T1000 (cell line): ENCODE measurements at regions not wholly inside any gene's neighbourhood (a gene's known extent, or its start where the extent isn't known, plus 50 kb on each side); places are given as distances from the start of the nearest gene placed in this dataset.
"Not testable (repeated sequence)": the region's sequence is repeated elsewhere in the genome, so short reads cannot be mapped to it uniquely, and the experiment has no call there.

ENCODE experiments used
- DNase-seq: peaks from one replicate; lab custom pipeline; 2025; ENCODE audit warnings: mixed read lengths; lab: John Stamatoyannopoulos, UW

DNA sequence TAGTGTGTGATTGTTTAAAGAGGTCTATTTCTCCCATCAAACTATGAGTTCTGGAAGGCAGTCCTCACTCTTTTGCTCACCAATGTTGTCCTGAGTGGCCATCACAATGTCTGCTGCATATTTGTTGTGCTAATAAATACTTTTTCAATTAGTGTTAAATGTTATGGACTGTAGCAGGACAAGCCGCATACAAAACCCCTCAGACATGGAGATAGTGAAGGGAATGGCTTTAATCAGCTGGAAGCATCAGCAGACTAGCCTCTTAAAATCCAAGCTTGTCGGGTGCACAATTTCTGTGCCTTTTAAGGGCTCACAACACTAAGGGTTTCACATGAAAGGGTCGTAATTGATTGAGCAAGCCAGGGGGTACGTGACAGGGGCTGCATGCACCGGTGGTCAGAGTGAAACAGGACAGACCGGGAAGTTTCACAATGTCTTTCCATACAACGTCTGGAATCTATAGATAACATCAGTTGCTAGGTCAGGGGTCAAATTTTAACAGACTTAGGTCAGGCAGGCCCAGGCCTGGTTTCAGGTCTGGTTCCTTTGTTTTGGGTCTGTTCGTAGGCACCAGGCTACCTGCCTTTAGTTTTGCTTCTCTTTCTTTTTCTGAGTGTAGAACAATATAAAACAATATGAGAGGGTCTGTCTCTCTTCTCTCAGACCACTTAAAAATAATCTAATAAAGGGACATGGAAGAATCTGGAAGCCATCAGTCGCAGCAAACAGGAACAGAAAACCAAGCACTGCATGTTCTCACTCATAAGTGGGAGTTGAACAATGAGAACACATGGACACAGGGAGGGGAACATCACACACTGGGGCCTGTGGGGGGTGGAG lies 327.6 kb upstream of the HTR1E start:
- no peak for DNase-seq

DNA sequence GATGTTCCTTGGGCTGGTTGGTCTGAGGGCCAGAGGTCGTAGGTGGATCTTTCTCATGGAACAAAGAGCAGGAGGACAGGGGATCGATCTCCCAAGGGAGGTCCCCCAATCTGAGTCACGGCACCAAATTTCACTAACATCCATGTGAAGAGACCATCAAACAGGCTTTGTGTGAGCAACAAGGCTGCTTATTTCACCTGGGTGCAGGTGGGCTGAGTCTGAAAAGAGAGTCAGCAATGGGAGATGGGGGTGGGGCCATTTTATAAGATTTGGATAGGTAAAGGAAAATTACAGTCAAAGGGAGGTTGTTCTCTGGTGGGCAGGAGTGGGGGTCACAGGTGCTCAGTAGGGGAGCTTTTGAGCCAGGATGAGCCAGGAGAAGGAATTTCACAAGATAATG lies 334.0 kb upstream of the HTR1E start:
- DNase-seq, result not testable (repeated sequence)

DNA sequence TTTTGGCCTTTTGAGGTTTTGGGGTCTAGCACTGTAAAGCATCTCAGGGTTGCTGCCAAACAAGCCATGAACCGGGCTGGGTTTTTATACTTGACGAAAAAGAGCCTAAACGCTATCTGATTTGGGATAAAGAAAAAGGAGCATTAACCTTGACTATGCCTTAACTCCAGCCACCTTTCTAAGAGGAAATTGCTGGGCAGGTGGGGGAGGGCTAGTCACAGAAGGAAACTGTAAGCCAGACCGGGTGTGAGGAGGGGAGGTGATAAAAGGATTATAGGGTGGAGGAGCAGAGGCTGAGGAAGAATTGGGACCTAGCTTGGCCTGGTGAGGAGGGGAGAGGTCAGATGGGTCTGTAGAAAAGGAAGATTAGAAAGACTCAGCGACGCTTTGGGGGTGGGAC lies 335.2 kb upstream of the HTR1E start:
- DNase-seq, result not testable (repeated sequence)

DNA sequence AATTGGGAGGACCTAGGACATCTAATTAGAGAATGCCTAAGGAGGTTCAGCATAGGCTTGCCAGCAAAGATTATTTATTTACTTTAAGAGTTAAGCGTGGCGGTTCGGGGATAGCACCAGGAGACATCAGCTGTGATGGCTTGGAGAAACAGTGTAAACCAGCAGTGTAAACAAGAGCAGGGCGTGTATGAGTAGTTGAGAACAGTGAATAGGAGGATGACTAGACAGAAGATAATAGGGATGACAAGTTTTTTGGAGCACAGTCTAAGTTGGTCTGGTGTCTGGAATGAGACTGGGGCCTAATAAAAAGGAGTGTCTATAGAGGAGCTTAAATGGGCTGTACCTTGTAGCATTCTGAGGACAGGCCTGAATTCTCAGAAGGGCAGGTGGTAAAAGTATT lies 338.4 kb upstream of the HTR1E start:
- not testable (repeated sequence) for DNase-seq

DNA sequence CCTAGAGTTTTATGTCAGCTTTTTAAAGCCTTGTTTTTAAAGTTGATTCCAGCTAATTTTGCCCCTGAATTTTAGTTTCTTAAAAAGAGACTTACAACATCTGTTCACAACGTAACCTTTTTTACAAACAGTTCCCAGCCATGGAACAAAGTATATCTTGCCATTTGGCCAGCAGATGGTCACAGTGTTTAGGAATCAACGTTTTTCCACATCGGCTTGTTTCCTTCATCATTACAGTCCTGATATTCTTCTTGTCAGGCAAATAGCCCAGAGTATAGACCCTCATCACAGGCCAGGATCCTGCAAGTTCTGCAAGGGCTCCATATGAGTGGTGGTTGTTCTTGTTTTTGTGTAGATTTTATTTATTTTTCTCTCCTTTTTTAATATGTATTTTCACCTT lies 341.7 kb upstream of the HTR1E start:
- no peak for DNase-seq

DNA sequence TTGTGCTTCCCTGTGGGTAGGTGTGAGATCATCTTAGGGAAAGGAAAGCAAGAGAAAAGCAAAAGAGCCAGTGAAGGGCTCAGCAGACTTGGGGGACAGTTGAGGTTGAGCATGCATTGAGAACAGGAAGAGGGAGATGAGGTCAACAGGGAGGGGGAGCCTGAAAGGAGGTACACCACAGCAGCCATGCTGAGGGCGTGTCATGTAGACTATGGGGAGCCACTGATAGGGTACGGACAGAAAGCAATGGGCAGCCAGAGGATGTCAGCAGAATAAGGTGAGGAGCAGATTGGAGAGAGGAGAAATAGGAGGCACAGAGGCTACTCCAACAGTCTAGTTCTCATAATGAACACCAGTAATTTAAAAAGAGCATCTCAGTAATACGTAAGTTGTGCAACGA lies 351.1 kb upstream of the HTR1E start:
- no peak for DNase-seq

DNA sequence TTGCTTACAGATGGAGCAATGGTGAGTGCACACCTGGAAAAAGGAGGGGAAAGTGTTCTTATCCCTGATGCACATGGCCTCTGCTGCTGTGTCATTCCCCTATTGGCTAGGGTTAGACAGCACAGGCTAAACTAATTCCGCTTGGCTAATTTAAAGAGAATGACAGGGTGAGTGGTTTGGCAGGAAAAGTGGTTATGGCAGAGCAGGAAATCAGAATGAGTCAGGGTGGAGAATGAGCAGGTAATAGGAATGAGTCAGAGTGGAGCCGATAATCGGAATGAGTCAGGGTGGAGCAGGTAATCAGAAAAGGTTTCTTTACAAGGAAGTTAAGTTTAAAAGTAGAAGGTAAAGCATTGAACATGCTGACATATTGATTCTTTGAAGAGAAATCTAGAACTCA lies 355.5 kb upstream of the HTR1E start:
- no peak for DNase-seq

DNA sequence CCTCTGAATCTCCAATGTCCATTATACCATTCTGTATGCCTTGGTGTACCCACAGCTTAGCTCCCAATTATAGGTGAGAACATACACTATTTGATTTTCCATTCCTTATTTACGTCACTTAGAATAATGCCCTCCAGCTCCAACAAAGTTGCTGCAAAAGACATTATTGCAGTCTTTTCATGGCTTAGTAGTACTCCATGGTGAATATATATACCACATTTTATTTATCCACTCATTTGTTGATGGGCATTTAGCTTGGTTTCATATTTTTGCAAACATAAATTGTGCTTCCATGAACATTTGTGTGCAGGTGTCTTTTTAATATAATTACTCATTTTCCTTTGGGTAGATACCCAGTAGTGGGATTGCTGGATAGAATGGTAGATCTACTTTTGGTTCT lies 374.1 kb upstream of the HTR1E start:
- no peak for DNase-seq

DNA sequence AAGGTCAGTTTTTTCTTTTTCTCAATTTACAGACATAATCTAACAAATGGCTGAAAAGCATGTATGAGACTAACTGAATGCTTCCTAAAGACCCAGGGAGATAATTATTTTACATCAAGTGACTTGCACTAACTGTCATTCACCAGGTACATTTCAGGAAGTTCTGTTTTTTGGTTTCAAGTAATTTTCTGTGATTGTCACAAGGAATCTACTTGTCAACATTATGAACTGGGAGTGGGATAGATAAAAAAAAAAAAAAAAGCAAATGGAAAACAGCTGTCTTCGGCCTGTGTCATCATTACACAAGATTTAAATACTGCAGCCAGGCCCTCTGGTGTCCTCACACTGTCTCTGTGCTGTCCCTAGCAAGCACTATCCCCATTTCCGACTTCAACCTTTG lies 379.0 kb upstream of the HTR1E start:
- no peak for DNase-seq

DNA sequence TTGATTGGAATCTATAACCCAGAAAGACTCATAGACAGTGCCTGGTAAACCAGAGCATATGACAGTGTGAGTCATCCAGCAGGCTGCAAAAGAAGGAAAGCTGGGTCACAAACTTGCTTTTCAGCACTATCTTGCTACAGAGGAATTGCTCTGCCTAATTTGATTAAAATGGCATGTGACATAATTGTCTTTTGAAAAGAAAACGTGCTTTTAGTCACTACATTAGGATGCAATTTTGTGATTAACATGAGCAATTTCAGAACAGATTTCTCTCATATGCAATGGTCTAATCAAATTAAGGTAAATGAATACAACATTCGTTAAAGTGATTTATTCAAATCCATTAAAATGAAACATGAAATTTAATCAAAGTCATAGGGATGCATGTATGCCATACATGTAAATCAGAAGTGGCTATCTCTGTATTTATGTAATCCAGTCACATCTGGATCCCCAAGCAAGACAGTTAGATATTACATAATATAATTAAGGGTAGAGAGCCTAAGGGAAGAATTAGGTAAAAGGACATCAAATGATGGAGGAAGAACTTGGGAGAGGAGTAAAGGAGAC lies 400.0 kb upstream of the HTR1E start:
- no peak for DNase-seq

DNA sequence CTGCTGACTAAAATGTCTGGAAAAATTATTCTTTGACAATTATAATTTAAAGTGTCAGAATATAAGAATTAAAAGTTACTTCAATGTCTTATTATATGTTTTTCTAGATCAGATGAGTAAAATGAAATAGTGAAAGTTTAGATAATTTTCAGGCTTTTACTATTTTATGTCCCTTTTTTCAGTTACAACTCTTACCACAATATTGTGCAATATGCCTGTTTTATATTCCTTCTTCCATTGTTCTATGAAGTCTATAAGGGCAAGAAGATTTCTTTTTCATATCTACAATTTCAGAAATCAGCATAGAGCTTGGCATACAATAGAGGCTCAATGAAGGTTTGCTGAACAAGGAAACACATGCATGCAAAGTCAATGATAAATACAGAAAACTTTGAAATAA lies 401.2 kb upstream of the HTR1E start:
- DNase-seq, result no peak

DNA sequence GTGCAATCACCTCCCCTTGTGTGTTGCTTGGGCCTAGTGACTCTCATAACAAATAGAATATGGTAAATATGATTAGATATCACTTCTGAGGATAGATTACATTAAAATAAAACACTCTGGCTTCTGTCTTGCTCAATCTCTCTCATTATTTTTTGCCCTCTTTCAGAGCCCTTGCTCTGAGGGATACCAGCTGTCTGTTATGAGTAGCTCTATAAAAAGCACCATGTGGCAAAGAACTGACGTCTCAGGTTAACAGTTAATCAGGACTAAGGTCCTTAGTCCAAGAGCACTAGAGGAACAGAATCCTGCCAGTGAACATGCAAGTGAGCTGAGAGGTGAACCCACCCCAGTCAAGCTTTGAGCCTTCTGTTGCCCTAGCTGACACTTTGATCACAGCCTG lies 402.2 kb upstream of the HTR1E start:
- DNase-seq, result no peak

DNA sequence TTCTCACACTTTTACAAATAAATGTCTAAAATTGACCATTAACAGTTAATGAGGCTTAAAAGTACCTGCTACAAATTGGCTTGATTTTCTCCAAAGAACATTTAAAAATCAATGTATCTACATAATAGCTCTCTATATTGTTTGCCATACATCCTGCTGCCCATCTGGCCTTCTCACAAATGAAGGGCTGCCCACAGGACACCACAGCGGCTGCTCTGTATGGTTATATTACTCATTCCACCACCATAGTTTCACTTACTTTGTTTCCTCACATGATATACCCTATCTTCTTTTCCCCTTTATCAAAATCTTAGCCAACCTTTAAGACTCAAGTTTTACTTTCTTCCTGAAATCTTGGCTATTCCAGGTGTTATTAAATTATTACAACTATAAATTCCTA lies 407.7 kb upstream of the HTR1E start:
- no peak for DNase-seq

DNA sequence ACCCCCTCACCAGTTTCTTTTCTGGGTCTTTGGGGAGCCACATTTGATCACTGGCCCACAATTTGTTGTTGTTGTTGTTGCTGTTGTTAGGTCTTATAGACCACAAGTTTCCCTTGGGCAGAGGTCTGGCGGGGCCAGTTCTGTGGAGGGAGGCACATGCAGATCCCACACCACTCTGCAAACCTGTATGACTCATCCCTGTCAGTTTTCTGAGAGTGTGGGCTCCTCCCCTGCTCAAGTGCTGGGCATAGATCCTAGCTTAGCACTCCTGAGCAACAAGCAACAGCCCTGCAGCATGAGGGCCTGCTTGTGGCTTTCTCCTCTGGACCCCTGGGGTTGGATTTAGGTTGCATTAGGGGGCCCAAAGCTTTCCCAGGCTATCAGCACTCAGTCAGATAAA lies 411.1 kb upstream of the HTR1E start:
- no peak for DNase-seq

DNA sequence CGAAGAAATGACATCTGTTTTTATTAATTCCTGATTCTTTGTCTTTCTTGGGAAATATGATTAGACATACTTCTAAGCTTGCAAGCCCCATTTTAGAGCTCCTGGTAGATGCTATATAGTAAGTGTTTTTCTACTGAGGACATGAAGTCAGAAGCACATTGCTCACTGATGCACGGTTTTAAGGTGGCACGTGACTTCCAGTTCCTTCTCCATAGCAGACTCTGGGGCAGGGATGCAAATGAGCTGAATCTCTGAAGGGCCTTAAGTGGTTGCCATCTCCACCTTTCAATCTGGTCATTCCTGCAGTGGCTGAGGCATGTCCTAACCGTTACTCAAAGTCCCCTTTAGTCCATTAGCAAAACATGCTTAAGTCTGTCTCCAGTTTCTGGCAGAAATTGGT lies 421.2 kb upstream of the HTR1E start:
- DNase-seq, result no peak

DNA sequence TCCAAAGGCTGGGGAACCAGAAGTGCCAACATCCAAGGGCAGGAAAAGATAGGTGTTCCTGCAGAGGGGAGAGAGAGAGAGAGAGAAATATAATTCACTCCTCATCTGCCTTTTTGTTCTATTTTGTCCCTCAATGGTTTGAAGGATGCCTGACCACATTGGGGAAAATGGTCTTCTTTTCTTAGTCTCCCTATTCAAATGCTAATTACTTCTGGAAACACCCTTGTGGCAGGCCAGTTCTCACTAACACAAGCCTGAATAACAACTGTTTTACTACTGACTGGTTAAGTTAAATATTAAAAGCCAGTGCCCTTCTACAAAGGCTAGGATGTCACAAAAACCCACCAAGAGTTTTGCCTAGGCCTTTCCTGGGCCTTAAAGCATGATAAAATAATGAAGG lies 425.4 kb upstream of the HTR1E start:
- DNase-seq, result no peak

DNA sequence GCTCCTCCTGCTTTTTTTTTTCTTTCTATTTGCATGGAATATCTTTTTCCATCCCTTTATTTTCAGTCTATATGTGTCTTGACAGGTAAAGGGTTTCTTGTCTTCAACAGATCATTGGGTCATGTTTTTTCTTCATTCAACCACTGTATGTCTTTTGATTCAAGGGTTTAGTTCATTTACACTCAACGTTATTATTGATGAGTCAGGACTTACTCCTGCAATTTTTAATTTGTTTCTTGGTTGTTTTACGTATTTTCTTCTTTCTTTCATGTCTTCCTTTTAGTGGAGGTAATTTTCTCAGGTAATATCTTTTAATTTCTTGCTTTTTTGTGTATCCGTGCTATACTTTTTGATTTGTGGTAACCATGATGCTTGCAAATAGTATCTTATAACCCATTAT lies 429.1 kb upstream of the HTR1E start:
- DNase-seq, result no peak

DNA sequence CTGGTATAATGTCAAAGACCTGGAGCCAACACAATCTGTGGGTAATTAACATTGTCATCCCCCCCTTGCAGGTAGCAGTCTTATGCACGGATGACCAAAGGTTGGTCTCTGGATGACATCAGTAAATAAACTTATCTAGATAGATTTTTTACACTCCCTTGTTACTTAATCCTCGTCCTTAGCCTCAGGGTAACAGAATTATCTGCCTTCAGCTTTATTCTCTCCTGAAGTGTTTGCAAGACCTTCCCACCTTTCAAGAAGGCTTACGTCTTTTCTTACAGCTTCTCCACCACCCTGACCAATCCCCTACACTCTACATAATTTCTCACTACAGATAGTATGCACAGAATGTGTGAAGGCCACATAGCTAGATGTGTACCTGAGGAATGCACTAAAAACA lies 434.8 kb upstream of the HTR1E start:
- no peak for DNase-seq

DNA sequence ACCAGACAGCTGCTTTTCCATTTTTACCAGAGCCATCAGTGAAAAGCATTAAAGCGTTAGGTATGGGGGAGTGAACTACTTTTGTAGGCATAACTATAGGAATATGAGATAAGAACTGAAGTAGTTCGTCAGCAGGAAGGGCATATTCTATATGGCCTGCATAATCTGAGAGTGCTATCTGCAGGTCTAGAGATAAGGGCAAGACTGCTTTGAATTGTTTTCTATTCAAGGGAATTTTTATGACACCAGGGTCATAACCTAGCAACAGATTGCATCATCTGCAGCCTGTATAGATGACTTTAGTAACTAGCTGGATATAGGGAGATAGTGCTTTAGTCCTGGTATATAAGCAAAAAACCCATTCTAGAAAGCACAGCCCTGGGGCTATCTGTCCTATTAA lies 437.3 kb upstream of the HTR1E start:
- no peak for DNase-seq

DNA sequence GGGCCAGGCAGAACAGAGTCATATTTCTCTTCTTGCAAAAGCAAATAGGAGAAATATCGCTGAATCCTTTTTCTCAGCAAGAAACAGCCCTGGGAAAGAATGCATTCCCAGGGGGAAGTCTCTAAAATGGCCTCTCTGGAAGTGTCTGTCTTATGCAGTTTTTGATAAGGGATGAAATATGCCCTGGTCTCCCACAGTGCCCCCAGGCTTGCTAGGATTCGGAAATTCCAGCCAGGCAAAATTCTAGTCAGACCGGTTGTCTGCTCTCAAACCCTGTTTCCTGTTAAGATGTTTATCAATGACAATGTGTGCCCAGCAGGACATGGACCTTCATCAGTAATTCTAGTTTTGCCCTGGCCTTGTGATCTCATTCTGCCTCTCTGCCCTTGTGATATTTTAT lies 448.3 kb upstream of the HTR1E start:
- DNase-seq, result not testable (repeated sequence)

DNA sequence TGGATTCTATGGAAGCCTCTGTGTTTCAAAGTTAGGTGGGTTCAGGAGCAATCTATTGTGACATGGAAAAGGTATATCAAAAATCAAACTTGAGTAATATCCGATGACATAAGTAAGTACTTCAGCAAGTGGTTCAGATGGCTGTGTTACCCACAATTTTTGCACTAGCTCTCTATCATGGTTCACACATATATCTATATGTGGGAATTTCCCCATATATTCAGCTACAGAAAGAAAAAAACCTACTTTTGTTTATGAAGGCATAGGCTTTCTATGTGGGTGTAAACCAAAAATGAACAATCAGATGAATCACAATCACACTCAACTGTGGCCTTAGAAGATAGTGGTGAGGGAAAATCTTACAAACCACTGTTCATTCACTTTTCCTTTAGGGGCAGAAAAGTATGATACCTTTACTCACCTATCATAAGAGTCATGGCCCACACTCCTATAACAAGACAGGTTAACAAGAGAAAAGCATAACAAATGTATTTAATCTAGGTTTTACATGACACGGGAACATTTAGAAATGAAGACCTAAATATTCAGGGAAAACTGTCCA lies 449.6 kb upstream of the HTR1E start:
- DNase-seq, result no peak

DNA sequence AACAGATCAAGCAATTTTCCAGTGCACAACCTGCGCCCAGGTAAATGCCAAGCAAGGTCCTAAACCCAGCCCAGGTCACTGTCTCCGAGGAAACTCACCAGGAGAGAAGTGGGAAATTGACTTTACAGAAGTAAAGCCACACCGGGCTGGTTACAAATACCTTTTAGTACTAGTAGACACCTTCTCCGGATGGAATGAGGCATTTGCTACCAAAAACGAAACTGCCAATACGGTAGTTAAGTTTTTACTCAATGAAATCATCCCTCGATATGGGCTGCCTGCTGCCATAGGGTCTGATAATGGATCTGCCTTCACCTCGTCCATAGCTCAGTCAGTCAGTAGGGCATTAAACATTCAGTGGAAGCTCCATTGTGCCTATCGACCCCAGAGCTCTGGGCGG lies 459.0 kb upstream of the HTR1E start:
- DNase-seq, result not testable (repeated sequence)

DNA sequence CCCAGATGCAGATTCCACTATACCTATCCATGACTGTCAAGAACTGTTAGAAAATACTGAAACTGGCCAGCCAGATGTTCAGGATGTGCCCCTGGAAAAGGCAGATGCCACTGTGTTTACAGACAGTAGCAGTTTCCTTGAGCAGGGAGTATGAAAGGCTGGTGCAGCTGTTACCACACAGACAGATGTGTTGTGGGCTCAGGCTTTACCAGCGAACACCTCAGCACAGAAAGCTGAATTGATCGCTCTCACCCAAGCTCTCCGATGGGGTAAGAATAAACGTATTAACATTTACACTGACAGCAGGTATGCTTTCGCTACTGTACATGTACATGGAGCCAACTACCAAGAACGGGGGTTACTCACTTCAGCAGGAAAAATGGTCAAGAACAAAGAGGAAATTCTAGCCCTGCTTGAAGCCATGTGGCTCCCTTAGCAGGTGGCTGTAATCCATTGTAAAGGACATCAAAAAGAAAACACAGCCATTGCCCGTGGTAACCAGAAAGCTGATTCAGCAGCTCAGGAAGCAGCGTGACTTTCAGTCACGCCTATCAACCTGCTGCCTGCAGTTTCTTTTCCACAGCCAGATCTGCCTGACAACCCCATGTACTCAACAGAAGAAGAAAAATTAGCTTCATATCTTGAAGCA lies 459.7 kb upstream of the HTR1E start:
- DNase-seq, result no peak
